CD14-positive monocyte (primary cell): ENCODE measurements at regions not wholly inside any gene's neighbourhood (a gene's known extent, or its start where the extent isn't known, plus 50 kb on each side); places are given as distances from the start of the nearest gene placed in this dataset.
"Not testable (repeated sequence)": the region's sequence is repeated elsewhere in the genome, so short reads cannot be mapped to it uniquely, and the experiment has no call there.

Source experiments
- DNase-seq, 3 donors: peaks; one replicate each; pipeline ENCODE4 v3.0.0-alpha.2; 2011 to 2022
- H2AFZ ChIP-seq: 2 replicates; pipeline ENCODE4 v1.6.0; 2012; ENCODE audit warnings: mild to moderate bottlenecking, low read depth, low read length, inconsistent platforms; ENCODE audit not compliant: insufficient read depth, poor library complexity, severe bottlenecking
- H3K27ac ChIP-seq, 2 donors: 1 replicate in 1 of 2; 2 replicates in 1 of 2; pipeline ENCODE4 v1.5.1; 2012 to 2013; ENCODE audit warnings: low read length in 2 of 2, control low read depth in 1 of 2, inconsistent platforms in 1 of 2, low read depth in 1 of 2, mild to moderate bottlenecking in 1 of 2
- H3K27me3 ChIP-seq, 2 donors: one replicate each; pipeline versions ENCODE4 v1.6.0 to v1.6.1; 2011 to 2013; ENCODE audit warnings: low read length in 2 of 2; ENCODE audit not compliant: control insufficient read depth in 2 of 2, insufficient read depth in 2 of 2
- H3K36me3 ChIP-seq, 2 donors: replicated peaks in 1 of 2; 1 replicate in 1 of 2; 2 replicates in 1 of 2; pipeline versions ENCODE4 v1.5.1 to v1.6.1; 2012 to 2013; ENCODE audit warnings: low read length in 2 of 2, control low read depth in 1 of 2, inconsistent platforms in 1 of 2, mild to moderate bottlenecking in 1 of 2; ENCODE audit not compliant: insufficient read depth in 2 of 2, control insufficient read depth in 1 of 2
- H3K4me1 ChIP-seq, 2 donors: 1 replicate in 1 of 2; 2 replicates in 1 of 2; pipeline versions ENCODE4 v1.5.1 to v1.6.1; 2012 to 2013; ENCODE audit warnings: low read length in 2 of 2, control low read depth in 1 of 2, inconsistent platforms in 1 of 2, mild to moderate bottlenecking in 1 of 2, moderate library complexity in 1 of 2; ENCODE audit not compliant: insufficient read depth in 2 of 2, control insufficient read depth in 1 of 2
- H3K4me2 ChIP-seq: replicated peaks from 2 replicates; pipeline ENCODE3; 2012; ENCODE audit warnings: low read length, moderate library complexity, mild to moderate bottlenecking; ENCODE audit not compliant: poor library complexity, severe bottlenecking; ENCODE audit errors: extremely low read depth
- H3K4me3 ChIP-seq, 3 experiments: fragments of 200-600 bp in 1 of 3; sonication (generic) in 1 of 3; replicated peaks in 1 of 3; 1 replicate in 2 of 3; 2 replicates in 1 of 3; pipeline ENCODE4 v1.5.1; 2011 to 2013; ENCODE audit warnings: low read length in 3 of 3, mild to moderate bottlenecking in 3 of 3, control low read depth in 2 of 3, low read depth in 2 of 3, inconsistent platforms in 1 of 3, moderate library complexity in 1 of 3
- H3K79me2 ChIP-seq: 2 replicates; pipeline ENCODE4 v1.6.0; 2012; ENCODE audit warnings: mild to moderate bottlenecking, control low read depth, inconsistent platforms, low read length, moderate library complexity; ENCODE audit not compliant: insufficient read depth
- H3K9ac ChIP-seq: 2 replicates; pipeline ENCODE4 v1.6.0; 2017; ENCODE audit warnings: low read length, mild to moderate bottlenecking; ENCODE audit not compliant: insufficient read depth, poor library complexity, severe bottlenecking
- H3K9me3 ChIP-seq, 2 donors: replicated peaks in 1 of 2; 1 replicate in 1 of 2; 2 replicates in 1 of 2; pipeline versions ENCODE4 v1.5.1 to v1.6.1; 2012 to 2013; ENCODE audit warnings: low read length in 2 of 2, control low read depth in 1 of 2; ENCODE audit not compliant: control insufficient read depth in 1 of 2, insufficient read depth in 1 of 2
- H4K20me1 ChIP-seq: 2 replicates; pipeline ENCODE4 v1.6.0; 2012; ENCODE audit warnings: mild to moderate bottlenecking, low read length, control low read depth, moderate library complexity; ENCODE audit not compliant: insufficient read depth
- H3K27ac Mint-ChIP-seq, 7 donors: one replicate each; pipeline ENCODE4 v1.8.0; 2020; ENCODE audit warnings: mild to moderate bottlenecking in 7 of 7, mixed read lengths in 7 of 7, moderate library complexity in 6 of 7, inconsistent platforms in 2 of 7
- H3K27me3 Mint-ChIP-seq, 3 donors: one replicate each; pipeline ENCODE4 v1.8.0; 2021 to 2022; ENCODE audit warnings: low read depth in 3 of 3, mild to moderate bottlenecking in 3 of 3, mixed read lengths in 3 of 3, moderate library complexity in 3 of 3, inconsistent platforms in 1 of 3
- H3K36me3 Mint-ChIP-seq, 2 donors: one replicate each; pipeline ENCODE4 v1.8.0; 2020; ENCODE audit warnings: mixed read lengths in 2 of 2, inconsistent platforms in 1 of 2, mild to moderate bottlenecking in 1 of 2
- H3K4me1 Mint-ChIP-seq: one replicate; pipeline ENCODE4 v1.8.0; 2020; ENCODE audit warnings: mild to moderate bottlenecking, mixed read lengths
- H3K4me3 Mint-ChIP-seq, 2 donors: one replicate each; pipeline ENCODE4 v1.8.0; 2020; ENCODE audit warnings: mild to moderate bottlenecking in 2 of 2, mixed read lengths in 2 of 2, moderate library complexity in 1 of 2
- H3K9me3 Mint-ChIP-seq, 7 donors: one replicate each; pipeline ENCODE4 v1.8.0; 2020 to 2022; ENCODE audit warnings: mixed read lengths in 7 of 7, mild to moderate bottlenecking in 6 of 7, moderate library complexity in 6 of 7, inconsistent platforms in 2 of 7
- WGBS: methylation state at CpG from one replicate; pipeline ENCODE4 v1.1.5; 2013; ENCODE audit warnings: missing lambda C conversion rate; ENCODE audit not compliant: insufficient coverage; 5-methylcytosine and 5-hydroxymethylcytosine counted together
- intact Hi-C, 2 donors: fragments of 100-400 bp; cut with micrococcal nuclease; formaldehyde crosslinking; loops; one replicate each; pipeline versions ENCODE4 v1.15.0 to v1.15.1; 2023
- TF ChIP-seq, protein P1 (sequence below): fragments of 200-600 bp; IDR thresholded peaks from one replicate; pipeline ENCODE4 v1.8.0; 2022; ENCODE audit warnings: antibody characterized with exemption, mild to moderate bottlenecking

DNA sequence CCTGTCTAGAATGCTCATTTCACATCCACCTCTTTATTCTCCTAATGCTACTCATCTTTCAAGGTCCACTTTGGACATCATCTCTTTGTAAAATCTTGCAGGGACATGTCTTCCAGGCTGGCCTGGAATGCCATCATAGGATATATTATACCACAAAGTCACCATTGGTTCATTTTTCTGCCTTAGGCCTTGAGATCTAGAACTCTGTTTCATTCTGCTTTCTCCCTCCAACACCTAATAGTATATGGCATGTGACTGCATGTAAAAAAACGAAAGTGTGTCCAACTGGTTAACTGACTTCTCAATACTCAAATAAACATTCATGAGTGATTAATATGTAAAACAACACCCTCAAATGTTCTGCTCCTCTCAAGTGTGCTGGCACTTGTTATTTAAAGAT lies 84.1 kb downstream of the RGS2 start:
- Histone ChIP-seq H3K27me3 (no peaks in the 10 kb centered on the region), H3K79me2 (no peaks in the 10 kb centered on the region), H3K9me3 (peaks cover 3 to 16% of the 10 kb centered on the region in 2 donors), H3K27ac (no peak overlapping the region), H3K36me3 (no peaks in the 10 kb centered on the region), H3K4me2 (no peak overlapping the region), H4K20me1 (no peaks in the 10 kb centered on the region), H3K4me1 (no peaks in the 10 kb centered on the region), H3K4me3 (no peak overlapping the region), H2AFZ (no peak overlapping the region), H3K9ac (no peak overlapping the region)
- DNase-seq: no peak
- Mint-ChIP-seq H3K4me1 (no peaks in the 10 kb centered on the region), H3K36me3 (no peaks in the 10 kb centered on the region), H3K27me3 (peaks cover 0 to 3% (median 3%) of the 10 kb centered on the region in 3 donors), H3K27ac (no peak overlapping the region), H3K9me3 (peaks cover 0 to 11% (median 4%) of the 10 kb centered on the region in 7 donors), H3K4me3 (no peak overlapping the region)
- TF ChIP-seq, protein P1, sequence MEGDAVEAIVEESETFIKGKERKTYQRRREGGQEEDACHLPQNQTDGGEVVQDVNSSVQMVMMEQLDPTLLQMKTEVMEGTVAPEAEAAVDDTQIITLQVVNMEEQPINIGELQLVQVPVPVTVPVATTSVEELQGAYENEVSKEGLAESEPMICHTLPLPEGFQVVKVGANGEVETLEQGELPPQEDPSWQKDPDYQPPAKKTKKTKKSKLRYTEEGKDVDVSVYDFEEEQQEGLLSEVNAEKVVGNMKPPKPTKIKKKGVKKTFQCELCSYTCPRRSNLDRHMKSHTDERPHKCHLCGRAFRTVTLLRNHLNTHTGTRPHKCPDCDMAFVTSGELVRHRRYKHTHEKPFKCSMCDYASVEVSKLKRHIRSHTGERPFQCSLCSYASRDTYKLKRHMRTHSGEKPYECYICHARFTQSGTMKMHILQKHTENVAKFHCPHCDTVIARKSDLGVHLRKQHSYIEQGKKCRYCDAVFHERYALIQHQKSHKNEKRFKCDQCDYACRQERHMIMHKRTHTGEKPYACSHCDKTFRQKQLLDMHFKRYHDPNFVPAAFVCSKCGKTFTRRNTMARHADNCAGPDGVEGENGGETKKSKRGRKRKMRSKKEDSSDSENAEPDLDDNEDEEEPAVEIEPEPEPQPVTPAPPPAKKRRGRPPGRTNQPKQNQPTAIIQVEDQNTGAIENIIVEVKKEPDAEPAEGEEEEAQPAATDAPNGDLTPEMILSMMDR: no peak
- WGBS: no CpG with 5 or more reads among the region's 1 CpG
- intact Hi-C loops: loop anchor here in 1 of 2 donors (10.0 kb wide), 1 partner anchor 112 kb away; no protein-coding TSS in a partner anchor

DNA sequence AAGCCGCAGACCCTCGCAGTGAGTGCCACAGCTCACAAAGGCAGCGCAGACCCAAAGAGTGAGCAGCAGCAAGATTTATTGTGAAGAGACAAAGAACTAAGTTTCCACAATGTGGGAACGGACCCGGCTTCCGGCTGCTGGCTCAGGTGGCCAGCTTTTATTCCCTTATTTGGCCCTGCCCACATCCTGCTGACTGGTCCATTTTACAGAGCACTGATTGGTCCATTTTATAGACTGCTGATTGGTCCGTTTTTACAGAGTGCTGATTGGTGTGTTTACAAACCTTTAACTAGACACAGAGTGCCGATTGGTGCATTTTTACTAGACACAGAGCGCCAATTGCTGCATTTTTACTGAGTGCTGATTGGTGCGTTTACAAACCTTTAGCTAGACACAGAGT lies 86.6 kb downstream of the RGS2 start:
- H3K9me3 Mint-ChIP-seq, H3K4me1 Mint-ChIP-seq, H3K36me3 Mint-ChIP-seq, H3K27ac ChIP-seq, H3K4me3 Mint-ChIP-seq, H3K79me2 ChIP-seq, H3K4me1 ChIP-seq, H3K4me3 ChIP-seq, H3K4me2 ChIP-seq, H3K27me3 Mint-ChIP-seq, DNase-seq, H3K9ac ChIP-seq, H3K27me3 ChIP-seq, H4K20me1 ChIP-seq, H3K36me3 ChIP-seq, H2AFZ ChIP-seq: not testable (repeated sequence)
- intact Hi-C loops: loop anchor here in 1 of 2 donors (10.0 kb wide), 1 partner anchor 109 kb away; no protein-coding TSS in a partner anchor
- H3K9me3 ChIP-seq: peaks cover 3 to 16% of the 10 kb centered on the region in 2 donors
- 96% methylated on average over 7 of the region's 10 CpGs for WGBS
- peak overlapping the region in 1 of 7 donors; percentile 72 for H3K27ac Mint-ChIP-seq
